MCF 10A (cell line): ENCODE measurements at regions not wholly inside any gene's neighbourhood (a gene's known extent, or its start where the extent isn't known, plus 50 kb on each side); places are given as distances from the start of the nearest gene placed in this dataset.

Source experiments
- BruUV-seq: library from RNA; stranded (reverse); fragments of 400-500 nt; replicated peaks from 2 replicates; lab custom pipeline; 2021; lab: Mats Ljungman, UMichigan
- CTCF ChIA-PET: fragments of 300-600 bp; sonication (Branson Sonifier 250); formaldehyde crosslinking; extraction: SDS; loops from one replicate; lab custom pipeline; 2021; ENCODE audit warnings: antibody characterized with exemption, inconsistent platforms; lab: Yijun Ruan, JAX
- POLR2A ChIA-PET: fragments of 300-600, 350-650 bp; sonication (Branson Sonifier 250); formaldehyde crosslinking; extraction: SDS; loops from one replicate; lab custom pipeline; 2020; ENCODE audit warnings: antibody characterized with exemption, inconsistent platforms; lab: Yijun Ruan, JAX
- DNase-seq: peaks from one replicate; pipeline ENCODE4 v3.0.0-alpha.2; 2018; ENCODE audit not compliant: unreplicated experiment
- H3K27ac Mint-ChIP-seq: one replicate; pipeline ENCODE4 v1.8.0; 2022; ENCODE audit warnings: mild to moderate bottlenecking, low read depth, mixed read lengths; ENCODE audit not compliant: unreplicated experiment
- H3K27me3 Mint-ChIP-seq: one replicate; pipeline ENCODE4 v1.8.0; 2022; ENCODE audit warnings: mixed read lengths; ENCODE audit not compliant: insufficient read depth, unreplicated experiment
- H3K36me3 Mint-ChIP-seq: one replicate; pipeline ENCODE4 v1.8.0; 2022; ENCODE audit warnings: mild to moderate bottlenecking, moderate library complexity, mixed read lengths; ENCODE audit not compliant: insufficient read depth, unreplicated experiment
- H3K4me1 Mint-ChIP-seq: one replicate; pipeline ENCODE4 v1.8.0; 2022; ENCODE audit warnings: mixed read lengths; ENCODE audit not compliant: insufficient read depth, unreplicated experiment
- H3K4me3 Mint-ChIP-seq: one replicate; pipeline ENCODE4 v1.8.0; 2022; ENCODE audit warnings: mild to moderate bottlenecking, moderate library complexity, mixed read lengths; ENCODE audit not compliant: unreplicated experiment
- H3K9me3 Mint-ChIP-seq: one replicate; pipeline ENCODE4 v1.8.0; 2022; ENCODE audit warnings: mixed read lengths; ENCODE audit not compliant: unreplicated experiment
- intact Hi-C: fragments of 100-400 bp; cut with micrococcal nuclease; formaldehyde crosslinking; loops from 2 replicates; pipeline ENCODE4 v1.14.1; 2022
- TF ChIP-seq, protein P1 (sequence below): fragments of 200-600 bp; IDR thresholded peaks from one replicate; pipeline ENCODE4 v1.8.0; 2022; ENCODE audit warnings: antibody characterized with exemption, mild to moderate bottlenecking; ENCODE audit not compliant: unreplicated experiment

DNA sequence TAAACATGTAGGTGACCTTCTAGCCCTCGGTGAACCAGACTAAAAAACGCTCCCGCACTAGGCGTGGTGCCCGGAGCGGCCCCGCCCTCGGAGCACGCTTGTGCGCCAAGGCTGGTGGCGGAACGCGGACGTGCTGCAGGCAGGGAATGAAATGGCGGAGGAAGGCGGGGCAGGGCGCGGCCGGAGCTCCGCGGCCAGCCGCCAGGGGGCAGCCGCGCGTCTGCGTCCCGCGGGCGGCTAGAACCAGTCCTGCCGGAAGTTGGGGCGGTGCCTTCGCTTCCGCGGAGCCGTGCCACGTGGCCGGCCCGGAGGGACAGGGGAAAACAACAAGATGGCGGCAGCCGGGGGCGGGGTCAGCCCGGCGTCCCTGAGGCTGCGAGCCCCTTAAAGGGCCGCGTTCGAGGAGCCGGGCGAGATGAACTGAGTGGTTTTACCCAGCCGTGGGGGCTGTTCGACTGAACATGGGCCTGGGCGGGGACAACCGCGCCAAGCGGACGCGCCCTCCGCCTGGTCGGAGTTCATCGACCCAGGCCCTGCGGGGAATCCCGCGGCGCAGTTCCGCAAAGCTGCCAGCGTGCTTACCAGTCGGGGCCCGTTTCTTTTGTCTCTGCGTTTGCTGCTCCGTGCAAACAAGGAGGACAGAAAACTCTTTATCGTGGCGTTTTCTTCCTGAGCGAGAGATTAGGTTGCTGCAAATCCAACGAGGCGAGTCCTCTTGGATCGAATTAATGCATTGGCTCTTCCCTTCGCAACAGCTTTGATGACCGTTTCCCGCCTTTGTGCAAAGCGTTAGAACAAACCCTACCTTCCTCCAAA lies 90.9 kb upstream of the CHD2 start:
- intact Hi-C loops: loop anchor here (1.0 kb wide), 3 partner anchors 73 to 109 kb away; no protein-coding TSS in a partner anchor
- Mint-ChIP-seq H3K9me3 (no peaks in the 10 kb centered on the region), H3K27ac (peak overlapping the region; percentile 96), H3K4me1 (peaks cover 27% of the 10 kb centered on the region), H3K4me3 (peak overlapping the region; percentile 72), H3K27me3 (no peaks in the 10 kb centered on the region), H3K36me3 (no peaks in the 10 kb centered on the region)
- POLR2A ChIA-PET: interaction anchor here (0.6 to 14.2 kb wide), 27 partner anchors 8 to 1424 kb away, joined by 3 to 1025 read pairs (median 8); partner anchors contain the start of gene CHD2
- DNase-seq: peak; percentile 95
- CTCF ChIA-PET: interaction anchor here (0.7 to 2.8 kb wide), 18 partner anchors 11 to 116 kb away, joined by 3 to 15 read pairs (median 5); no protein-coding TSS in a partner anchor
- TF ChIP-seq, protein P1, sequence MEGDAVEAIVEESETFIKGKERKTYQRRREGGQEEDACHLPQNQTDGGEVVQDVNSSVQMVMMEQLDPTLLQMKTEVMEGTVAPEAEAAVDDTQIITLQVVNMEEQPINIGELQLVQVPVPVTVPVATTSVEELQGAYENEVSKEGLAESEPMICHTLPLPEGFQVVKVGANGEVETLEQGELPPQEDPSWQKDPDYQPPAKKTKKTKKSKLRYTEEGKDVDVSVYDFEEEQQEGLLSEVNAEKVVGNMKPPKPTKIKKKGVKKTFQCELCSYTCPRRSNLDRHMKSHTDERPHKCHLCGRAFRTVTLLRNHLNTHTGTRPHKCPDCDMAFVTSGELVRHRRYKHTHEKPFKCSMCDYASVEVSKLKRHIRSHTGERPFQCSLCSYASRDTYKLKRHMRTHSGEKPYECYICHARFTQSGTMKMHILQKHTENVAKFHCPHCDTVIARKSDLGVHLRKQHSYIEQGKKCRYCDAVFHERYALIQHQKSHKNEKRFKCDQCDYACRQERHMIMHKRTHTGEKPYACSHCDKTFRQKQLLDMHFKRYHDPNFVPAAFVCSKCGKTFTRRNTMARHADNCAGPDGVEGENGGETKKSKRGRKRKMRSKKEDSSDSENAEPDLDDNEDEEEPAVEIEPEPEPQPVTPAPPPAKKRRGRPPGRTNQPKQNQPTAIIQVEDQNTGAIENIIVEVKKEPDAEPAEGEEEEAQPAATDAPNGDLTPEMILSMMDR: peak; percentile 92
- BruUV-seq: no TSS peak

- intact Hi-C loops: loop anchor here (1.0 kb wide), 5 partner anchors 72 to 108 kb away; partner anchors contain the start of gene CHD2
- H3K4me3 Mint-ChIP-seq: peak overlapping the region; percentile 72
- CTCF ChIA-PET: interaction anchor here (0.6 to 2.8 kb wide), 13 partner anchors 10 to 196 kb away, joined by 3 to 14 read pairs (median 5); no protein-coding TSS in a partner anchor
- peak overlapping the region; percentile 96 for H3K27ac Mint-ChIP-seq
- H3K4me1 Mint-ChIP-seq: peaks cover 25% of the 10 kb centered on the region
- POLR2A ChIA-PET: interaction anchor here (0.9 to 14.2 kb wide), 19 partner anchors 9 to 1424 kb away, joined by 3 to 1025 read pairs (median 11); partner anchors contain the start of gene CHD2
- no TSS peak for BruUV-seq
- peak; percentile 63 for DNase-seq
- no peaks in the 10 kb centered on the region for H3K9me3 Mint-ChIP-seq
- TF ChIP-seq, protein P1: no peak
- H3K27me3 Mint-ChIP-seq: no peaks in the 10 kb centered on the region
- H3K36me3 Mint-ChIP-seq: no peaks in the 10 kb centered on the region
Measured at GRCh38 chr15:92809880-92810361, 90.2 kb upstream of the CHD2 start.

DNA sequence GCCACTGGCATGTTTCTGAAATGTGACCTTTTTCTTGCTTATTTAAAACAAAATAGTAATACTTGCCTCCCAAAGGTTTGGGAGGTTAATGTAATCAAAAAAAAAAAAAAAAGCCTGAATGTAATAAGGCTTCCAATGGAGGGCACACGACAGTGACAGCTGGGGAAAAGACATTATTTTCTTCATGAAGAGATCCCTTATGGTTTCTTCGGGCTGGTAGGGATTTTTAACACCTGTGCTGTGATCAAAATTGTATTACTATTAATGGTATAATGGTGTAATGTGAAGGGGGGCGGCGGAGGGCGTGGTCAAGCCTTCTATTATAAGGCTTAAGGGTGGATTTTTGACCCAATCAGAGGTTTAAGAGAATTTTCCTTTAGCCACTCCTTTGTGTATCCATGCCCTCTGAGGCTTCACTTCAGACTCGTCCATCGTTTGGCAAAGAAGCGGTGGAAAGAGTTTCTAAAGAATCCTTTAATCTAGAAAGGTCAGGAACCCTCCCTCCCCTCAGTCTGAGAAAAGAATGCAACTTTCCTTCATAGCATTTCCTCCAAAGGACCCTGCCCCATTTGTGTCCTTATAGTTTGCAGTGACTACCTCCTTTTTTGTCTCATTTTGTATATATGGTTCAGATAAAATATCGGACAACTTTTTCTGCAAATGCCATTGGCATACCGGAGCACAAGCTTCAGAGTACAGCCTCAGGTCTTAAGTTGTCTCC lies 89.5 kb upstream of the CHD2 start:
- ChIA-PET POLR2A (interaction anchor here (0.7 to 14.2 kb wide), 24 partner anchors 9 to 1423 kb away, joined by 3 to 1025 read pairs (median 8); partner anchors contain the start of gene CHD2), CTCF (interaction anchor here (0.6 to 2.8 kb wide), 14 partner anchors 9 to 196 kb away, joined by 3 to 14 read pairs (median 4); no protein-coding TSS in a partner anchor)
- Mint-ChIP-seq H3K4me3 (peak overlapping the region; percentile 72), H3K36me3 (no peaks in the 10 kb centered on the region), H3K9me3 (no peaks in the 10 kb centered on the region), H3K27me3 (no peaks in the 10 kb centered on the region), H3K27ac (peak overlapping the region; percentile 96), H3K4me1 (peaks cover 25% of the 10 kb centered on the region)
- DNase-seq: peak; percentile 87
- TF ChIP-seq, protein P1: no peak
- no TSS peak for BruUV-seq
- intact Hi-C loops: loop anchor here (1.0 kb wide), 3 partner anchors 9 to 90 kb away; partner anchors contain the start of gene CHD2
